B cell (primary cell): ENCODE measurements at regions not wholly inside any gene's neighbourhood (a gene's known extent, or its start where the extent isn't known, plus 50 kb on each side); places are given as distances from the start of the nearest gene placed in this dataset.

Source experiments
- CTCF ChIP-seq: fragments of 200-600 bp; IDR thresholded peaks from one replicate; pipeline ENCODE4 v1.8.0; 2022; ENCODE audit warnings: antibody characterized with exemption, mild to moderate bottlenecking
- EZH2 ChIP-seq: IDR thresholded peaks from 2 replicates; pipeline ENCODE4 v1.6.1; 2012; ENCODE audit warnings: borderline replicate concordance, low read depth, mild to moderate bottlenecking, moderate library complexity, low read length; ENCODE audit not compliant: insufficient read depth, poor library complexity, severe bottlenecking

- TF ChIP-seq CTCF: no peak
- no peak for TF ChIP-seq EZH2
Measured at GRCh38 chr17:72492494-72492893, 371.7 kb downstream of the SOX9 start.
